SHP77 treated with DMSO at 0.1 percent for 48 hours (cell line): ENCODE measurements at regions not wholly inside any gene's neighbourhood (a gene's known extent, or its start where the extent isn't known, plus 50 kb on each side); places are given as distances from the start of the nearest gene placed in this dataset.

ENCODE experiments used
- DNase-seq: peaks from one replicate; lab custom pipeline; 2025; lab: John Stamatoyannopoulos, UW

DNA sequence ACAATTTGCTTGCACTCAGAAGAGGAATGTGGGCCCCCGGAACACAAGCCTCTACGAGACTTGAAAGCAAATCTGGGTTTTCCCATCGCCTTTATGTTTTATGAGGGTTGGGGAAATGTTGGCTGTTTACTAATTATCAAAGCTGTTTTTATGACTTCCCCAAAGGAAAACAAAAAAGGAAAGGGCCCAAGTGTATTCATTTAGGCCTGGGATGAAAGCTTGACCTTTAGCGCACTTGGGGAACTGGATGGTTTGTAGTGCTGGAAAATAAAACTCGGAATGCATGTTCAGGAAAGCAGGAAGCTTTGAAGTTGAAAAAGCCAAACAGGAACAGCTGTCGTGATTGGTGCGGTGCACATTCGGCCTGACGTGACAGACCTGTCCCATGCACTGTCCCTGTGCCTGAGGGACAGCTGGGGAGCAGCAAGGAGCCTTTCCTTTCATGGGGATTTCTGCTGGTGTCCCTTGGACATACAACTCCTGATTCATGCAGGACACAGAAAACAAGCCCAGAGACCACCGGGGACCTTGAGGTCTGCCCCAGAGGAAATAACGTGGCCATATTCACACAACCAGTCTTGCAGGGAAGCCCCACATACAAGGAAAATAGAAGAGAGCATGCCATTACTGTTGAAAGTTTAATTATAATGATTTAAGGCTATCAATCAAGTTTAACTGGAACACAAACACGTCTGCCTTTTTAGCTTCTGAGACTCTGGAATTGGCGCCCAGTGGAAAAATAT, 169.7 kb upstream of the APCDD1 start:
- DNase-seq = no peak

- no peak for DNase-seq
These were observed 169.2 kb upstream of the APCDD1 start for GRCh38 chr18:10285283-10285640.

DNA sequence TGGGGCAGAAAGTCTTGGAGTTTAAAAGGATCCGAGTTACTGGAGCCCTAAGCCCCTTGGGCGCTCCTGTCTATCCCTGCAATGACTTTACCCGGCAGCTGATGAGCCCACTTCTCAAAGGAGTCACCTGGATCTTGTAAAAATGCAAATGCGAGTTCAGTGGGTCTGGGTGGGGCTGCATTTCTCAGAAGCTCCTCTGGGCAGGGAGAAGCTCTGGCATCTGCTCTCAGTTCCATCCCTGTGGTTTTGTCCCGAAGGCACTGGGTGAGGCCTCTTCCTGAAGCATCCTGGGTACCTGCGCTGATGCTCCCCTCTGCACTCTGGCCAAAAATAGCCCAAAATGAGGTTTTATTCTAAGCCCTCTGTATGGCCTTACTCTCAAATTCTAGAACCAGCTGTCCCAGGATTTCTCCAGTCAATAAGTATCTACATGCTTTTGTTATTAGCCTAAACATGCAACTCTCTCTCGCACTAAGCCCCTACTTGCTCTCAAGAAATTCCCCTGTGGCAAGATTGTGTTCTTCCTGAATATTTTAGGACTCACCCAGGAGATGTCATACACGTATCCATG, 167.8 kb upstream of the APCDD1 start:
- DNase-seq = no peak

- DNase-seq = no peak
These were observed 165.2 kb upstream of the APCDD1 start for GRCh38 chr18:10289251-10289650.

DNA sequence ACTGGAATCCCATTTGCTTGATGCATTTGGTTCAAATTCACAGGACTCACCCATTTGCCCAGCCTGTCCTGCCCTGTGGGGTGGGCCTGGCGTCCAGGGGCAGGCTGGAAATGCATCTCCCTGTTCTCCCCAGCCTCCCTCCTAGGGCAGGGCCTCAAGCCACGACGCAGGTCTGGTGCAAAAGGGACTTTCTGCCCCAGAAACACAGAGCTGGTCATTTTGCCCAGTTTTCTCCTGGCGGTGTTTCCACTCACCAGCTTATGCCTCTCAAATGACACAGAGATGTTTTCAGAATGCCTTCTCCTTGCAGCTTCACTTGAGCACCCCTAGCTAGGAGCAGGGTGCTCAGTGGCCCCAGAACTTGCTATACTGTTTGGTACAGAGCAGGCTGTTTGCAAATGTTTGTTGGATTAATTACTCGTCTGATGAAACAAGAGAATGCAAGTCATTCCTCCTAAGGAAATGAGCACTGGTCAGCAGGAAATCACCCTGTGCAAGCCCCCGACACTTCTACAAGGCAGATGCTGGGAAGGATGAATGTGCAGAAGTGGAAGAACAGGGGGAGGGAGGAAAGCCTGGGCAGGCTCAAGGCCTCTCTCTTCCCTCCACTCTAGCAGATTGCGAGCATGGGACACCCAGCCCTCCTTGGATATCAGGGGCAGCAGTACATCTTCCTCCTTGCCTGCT, 164.3 kb upstream of the APCDD1 start:
- no peak for DNase-seq

GRCh38 chr18:10290638-10291235, 163.7 kb upstream of the APCDD1 start:
- DNase-seq = no peak

GRCh38 chr18:10291568-10291981, 162.9 kb upstream of the APCDD1 start:
- no peak for DNase-seq

DNA sequence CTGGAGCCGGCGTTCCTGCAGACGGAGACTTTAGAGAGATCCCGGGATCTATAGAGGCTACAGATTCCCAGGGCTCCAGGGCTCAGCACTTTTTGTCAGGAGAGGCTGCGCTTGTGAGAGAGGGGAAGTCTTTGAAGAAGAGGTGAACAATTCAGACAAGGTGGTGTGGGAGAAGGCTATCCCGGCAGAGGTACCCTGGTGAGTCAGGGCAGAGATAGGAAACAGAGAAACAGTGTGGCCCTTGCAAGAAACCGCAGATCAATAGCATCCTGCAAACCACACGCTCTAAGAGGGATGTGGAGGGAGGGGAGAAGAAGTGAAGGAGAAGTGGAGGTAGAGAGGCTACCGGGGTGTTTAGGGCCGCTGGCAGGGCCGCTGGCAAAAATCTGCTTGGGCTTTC, 160.5 kb upstream of the APCDD1 start:
- DNase-seq = no peak

- no peak for DNase-seq
These were observed 158.7 kb upstream of the APCDD1 start for GRCh38 chr18:10295751-10296150.

DNA sequence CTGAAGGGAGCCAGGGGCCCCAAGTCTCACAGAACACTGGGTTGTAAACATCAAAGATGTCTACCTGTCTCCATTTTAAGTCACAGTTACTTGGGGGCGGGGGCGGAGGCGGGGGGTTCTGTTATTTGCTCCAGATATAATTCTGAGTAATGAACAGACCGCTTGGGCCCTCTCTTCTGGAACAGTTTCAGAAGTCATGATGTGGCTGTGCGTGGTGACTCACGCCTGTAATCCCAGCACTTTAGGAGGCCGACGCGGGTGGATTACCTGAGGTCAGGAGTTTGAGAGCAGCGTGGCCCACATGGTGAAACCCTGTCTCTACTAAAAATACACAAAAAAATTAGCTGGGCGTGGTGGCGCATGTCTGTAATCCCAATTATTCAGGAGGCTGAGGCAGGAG, 157.9 kb upstream of the APCDD1 start:
- no peak for DNase-seq

DNA sequence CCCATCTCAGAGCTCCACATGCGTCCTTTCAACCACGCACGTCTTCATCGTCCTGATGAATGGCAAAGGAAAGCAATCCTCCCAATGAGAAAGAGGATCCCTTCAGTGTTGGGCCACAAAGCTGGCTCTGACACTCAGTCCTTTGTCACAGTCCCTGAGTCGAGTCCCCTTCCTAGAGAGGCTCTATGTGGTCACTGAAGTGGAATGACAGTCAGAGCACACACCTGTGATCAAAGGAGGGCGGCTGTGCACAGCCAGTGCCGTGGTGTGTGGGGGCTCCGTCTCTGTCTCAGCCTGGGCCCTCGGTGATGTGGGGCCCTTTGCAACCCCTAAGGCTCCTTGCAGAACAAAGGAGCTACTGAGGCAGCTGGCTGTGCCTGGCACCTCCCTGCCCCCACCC, 157.3 kb upstream of the APCDD1 start:
- DNase-seq = no peak

DNA sequence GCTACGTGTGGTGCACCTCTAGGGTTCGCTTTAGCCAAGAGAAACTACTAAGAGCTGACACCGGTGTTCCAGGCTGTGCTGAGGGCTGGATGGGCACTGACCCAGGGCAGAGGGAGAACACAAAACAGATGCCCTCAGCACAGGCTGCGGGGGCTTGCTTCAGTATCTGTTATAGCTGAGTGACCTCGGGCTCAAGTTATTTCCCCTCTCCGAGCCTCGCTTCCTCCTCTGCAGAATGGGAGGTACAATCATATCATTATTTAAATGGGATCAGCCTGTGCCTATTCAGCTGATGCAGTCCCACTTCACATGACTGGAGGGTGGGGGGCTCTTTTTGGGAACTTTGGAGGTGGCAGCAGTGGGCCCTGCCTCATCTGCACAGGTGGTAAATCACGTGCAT, 156.1 kb upstream of the APCDD1 start:
- DNase-seq = no peak

DNA sequence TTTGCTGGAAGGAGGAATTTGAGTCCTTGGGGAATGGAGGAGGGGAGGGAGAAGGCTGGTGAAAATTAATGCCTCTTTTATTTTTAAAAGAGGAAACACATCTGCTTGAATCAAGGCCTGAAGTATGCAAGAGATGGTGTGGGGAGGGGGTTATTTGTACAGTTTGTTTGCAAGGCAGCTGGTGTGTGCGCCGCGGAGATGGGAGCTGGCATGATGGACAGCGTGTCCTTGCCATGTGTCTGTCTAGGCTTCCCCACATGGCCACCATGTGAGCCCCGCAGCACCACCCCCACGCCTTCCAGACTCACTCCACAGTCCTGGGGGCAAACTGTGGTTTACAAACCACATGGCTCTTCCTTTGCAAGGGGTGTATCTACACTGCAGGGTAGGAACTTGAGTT, 154.8 kb upstream of the APCDD1 start:
- DNase-seq = no peak

DNA sequence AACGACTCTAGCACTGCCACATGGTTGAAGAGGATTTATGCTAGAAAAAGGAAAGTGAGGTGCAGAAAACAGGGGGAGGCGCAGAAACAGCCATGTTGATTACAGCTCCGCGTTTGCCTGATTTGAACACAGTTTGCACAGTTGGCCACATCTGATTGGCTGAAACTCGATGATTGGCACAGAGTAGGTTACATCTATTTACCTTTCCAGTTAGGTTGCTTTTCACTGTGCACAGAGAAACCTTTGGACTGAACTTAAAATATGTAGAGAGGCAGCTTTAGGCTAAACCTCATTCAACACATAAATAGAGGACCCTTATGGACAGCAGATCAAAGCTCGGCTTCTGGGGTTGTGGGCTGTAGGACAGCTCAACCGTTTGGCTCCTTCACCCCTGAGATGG, 153.7 kb upstream of the APCDD1 start:
- no peak for DNase-seq

GRCh38 chr18:10301831-10302483, 152.5 kb upstream of the APCDD1 start:
- DNase-seq = no peak

GRCh38 chr18:10303171-10303570, 151.3 kb upstream of the APCDD1 start:
- DNase-seq = no peak

GRCh38 chr18:10304853-10305252, 149.6 kb upstream of the APCDD1 start:
- no peak for DNase-seq

GRCh38 chr18:10306779-10307178, 147.7 kb upstream of the APCDD1 start:
- no peak for DNase-seq

DNA sequence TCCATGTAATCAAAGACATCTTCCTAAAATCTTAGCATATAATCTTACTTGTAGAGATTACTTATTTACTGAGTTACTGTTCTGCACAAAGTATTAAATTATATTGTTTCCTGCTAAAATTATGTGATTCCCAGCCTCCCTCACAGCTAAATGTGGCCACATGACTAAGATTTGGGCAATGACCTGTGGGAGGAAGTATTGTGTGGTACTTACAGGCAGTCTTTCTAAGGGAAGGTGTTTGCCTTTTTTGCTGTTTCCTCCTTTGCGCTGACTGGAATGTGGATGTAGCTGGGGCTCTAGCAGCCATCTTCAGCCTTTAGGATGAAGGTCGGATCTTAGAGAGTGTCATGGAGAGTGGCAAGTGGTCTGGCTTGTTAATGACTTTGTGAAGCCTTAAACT, 146.3 kb upstream of the APCDD1 start:
- DNase-seq = no peak

GRCh38 chr18:10310626-10311025, 143.8 kb upstream of the APCDD1 start:
- no peak for DNase-seq

GRCh38 chr18:10312326-10313015, 142.0 kb upstream of the APCDD1 start:
- DNase-seq = no peak

GRCh38 chr18:10313016-10313342, 141.5 kb upstream of the APCDD1 start:
- DNase-seq = no peak
